ENCODE measurements at regions not wholly inside any gene's neighbourhood (a gene's known extent, or its start where the extent isn't known, plus 50 kb on each side); places are given as distances from the start of the nearest gene placed in this dataset.

GRCh38 chr13:65473196-65473595 lies 1756.9 kb downstream of the PCDH9 start:
- BruUV-seq (replicated peaks): no TSS peak
- FAIRE-seq: no peak
- no peaks in the 10 kb centered on the region for H3K9me3 ChIP-seq (ENCODE audit: low read length)
- no peak for ATAC-seq
- no peak overlapping the region for H2AFZ ChIP-seq (ENCODE audit: low read length)
- no peaks in the 10 kb centered on the region for H3K79me2 ChIP-seq (ENCODE audit: insufficient read depth, low read length)
- DNase-seq (ENCODE audit: low spot score): no peak
- 41% methylated on average over 1 of the region's 1 CpG for WGBS (ENCODE audit: low lambda C conversion rate)
- in situ Hi-C loops (cut with HindIII; ENCODE audit: extremely low pct_ligation_motif_present, low pct_unique_long_range_greater_than_20kb) (no loop called here), intact Hi-C loops (cut with micrococcal nuclease; ENCODE audit: unreplicated experiment) (no loop called here)
- no peaks in the 10 kb centered on the region for H3K4me1 ChIP-seq (ENCODE audit: insufficient read depth, low read length)
- no peak overlapping the region for H3K4me2 ChIP-seq (ENCODE audit: low read depth, low read length)
- CTCF ChIA-PET (ENCODE audit: low intra/inter-chr PET ratio, low total read pairs): no interaction called here
- TF ChIP-seq, protein P1, sequence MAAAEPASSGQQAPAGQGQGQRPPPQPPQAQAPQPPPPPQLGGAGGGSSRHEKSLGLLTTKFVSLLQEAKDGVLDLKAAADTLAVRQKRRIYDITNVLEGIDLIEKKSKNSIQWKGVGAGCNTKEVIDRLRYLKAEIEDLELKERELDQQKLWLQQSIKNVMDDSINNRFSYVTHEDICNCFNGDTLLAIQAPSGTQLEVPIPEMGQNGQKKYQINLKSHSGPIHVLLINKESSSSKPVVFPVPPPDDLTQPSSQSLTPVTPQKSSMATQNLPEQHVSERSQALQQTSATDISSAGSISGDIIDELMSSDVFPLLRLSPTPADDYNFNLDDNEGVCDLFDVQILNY (CRISPR knock-in tag; conservative IDR thresholded peaks at IDR 0.05): no peak
- no peak for TF ChIP-seq ZNF558 (CRISPR knock-in tag; IDR thresholded peaks at IDR 0.05; ENCODE audit: borderline replicate concordance)
- TF ChIP-seq NFKBIZ (CRISPR knock-in tag; IDR thresholded peaks at IDR 0.05): no peak
- no peak for TF ChIP-seq MTA3 (CRISPR knock-in tag; IDR thresholded peaks at IDR 0.05)
- no peak for TF ChIP-seq ZNF550 (CRISPR knock-in tag; IDR thresholded peaks at IDR 0.05; ENCODE audit: borderline replicate concordance)
- no peak for TF ChIP-seq TRIM24 (CRISPR knock-in tag; IDR thresholded peaks at IDR 0.05)
- no peak for TF ChIP-seq SMARCC2 (IDR thresholded peaks at IDR 0.05)
- TF ChIP-seq ZNF235 (CRISPR knock-in tag; IDR thresholded peaks at IDR 0.05; ENCODE audit: borderline replicate concordance): no peak
- TF ChIP-seq ARNT (IDR thresholded peaks at IDR 0.05): no peak
- H4K20me1 ChIP-seq (ENCODE audit: insufficient read depth, low read length): no peaks in the 10 kb centered on the region; the same call in 1 of the 2 replicates
- no peak overlapping the region for H3K9ac ChIP-seq (ENCODE audit: insufficient read depth, low read depth, low read length)
- no peaks in the 10 kb centered on the region for H3K27me3 ChIP-seq (ENCODE audit: control insufficient read depth in 1 of 2, insufficient read depth in 2 of 2, low read length in 2 of 2)
- POLR2A ChIA-PET: no interaction called here
- H3K36me3 ChIP-seq (replicated peaks in 1 of 2; ENCODE audit: control insufficient read depth in 1 of 2, insufficient read depth in 2 of 2, low read length in 2 of 2): no peaks in the 10 kb centered on the region
- no peak overlapping the region for H3K4me3 ChIP-seq (replicated peaks in 1 of 3; ENCODE audit: insufficient read depth in 1 of 3, low read depth in 2 of 3, low read length in 3 of 3)
- H3K27ac ChIP-seq (ENCODE audit: extremely low read length, insufficient read depth, low read length): no peak overlapping the region

- Histone ChIP-seq H3K9ac (ENCODE audit: insufficient read depth, low read depth, low read length) (no peak overlapping the region), H3K4me2 (ENCODE audit: low read depth, low read length) (no peak overlapping the region), H3K36me3 (replicated peaks in 1 of 2; ENCODE audit: control insufficient read depth in 1 of 2, insufficient read depth in 2 of 2, low read length in 2 of 2) (no peaks in the 10 kb centered on the region), H3K27me3 (ENCODE audit: control insufficient read depth in 1 of 2, insufficient read depth in 2 of 2, low read length in 2 of 2) (no peaks in the 10 kb centered on the region), H3K79me2 (ENCODE audit: insufficient read depth, low read length) (no peaks in the 10 kb centered on the region), H3K9me3 (ENCODE audit: low read length) (no peaks in the 10 kb centered on the region), H3K4me3 (replicated peaks in 1 of 3; ENCODE audit: insufficient read depth in 1 of 3, low read depth in 2 of 3, low read length in 3 of 3) (no peak overlapping the region), H3K4me1 (ENCODE audit: insufficient read depth, low read length) (no peaks in the 10 kb centered on the region), H3K27ac (ENCODE audit: extremely low read length, insufficient read depth, low read length) (no peak overlapping the region), H2AFZ (ENCODE audit: low read length) (no peak overlapping the region), H4K20me1 (ENCODE audit: insufficient read depth, low read length) (no peaks in the 10 kb centered on the region; the same call in 1 of the 2 replicates)
- no TSS peak for BruUV-seq (replicated peaks)
- WGBS (ENCODE audit: low lambda C conversion rate): 1% methylated on average over 2 of the region's 2 CpGs
- FAIRE-seq (no peak), DNase-seq (ENCODE audit: low spot score) (no peak), ATAC-seq (no peak)
- in situ Hi-C loops (cut with HindIII; ENCODE audit: extremely low pct_ligation_motif_present, low pct_unique_long_range_greater_than_20kb) (no loop called here), intact Hi-C loops (cut with micrococcal nuclease; ENCODE audit: unreplicated experiment) (no loop called here)
- ChIA-PET POLR2A (no interaction called here), CTCF (ENCODE audit: low intra/inter-chr PET ratio, low total read pairs) (no interaction called here)
- TF ChIP-seq HNRNPUL1 (IDR thresholded peaks at IDR 0.05; ENCODE audit: low read depth, low read length) (no peak), TGIF2 (CRISPR knock-in tag; IDR thresholded peaks at IDR 0.05) (no peak), NCOA2 (CRISPR knock-in tag; IDR thresholded peaks at IDR 0.05) (no peak), U2AF1 (optimal IDR thresholded peaks at IDR 0.05; ENCODE audit: low read depth, low read length) (no peak), HDAC6 (IDR thresholded peaks at IDR 0.05; ENCODE audit: low read depth, low read length) (no peak), KDM2A (CRISPR knock-in tag; IDR thresholded peaks at IDR 0.05; ENCODE audit: borderline replicate concordance, low read depth) (no peak), ZNF850 (CRISPR knock-in tag; conservative IDR thresholded peaks at IDR 0.05) (no peak), SNRNP70 (IDR thresholded peaks at IDR 0.05; ENCODE audit: low read depth, low read length) (no peak)
- TF ChIP-seq, protein P2, sequence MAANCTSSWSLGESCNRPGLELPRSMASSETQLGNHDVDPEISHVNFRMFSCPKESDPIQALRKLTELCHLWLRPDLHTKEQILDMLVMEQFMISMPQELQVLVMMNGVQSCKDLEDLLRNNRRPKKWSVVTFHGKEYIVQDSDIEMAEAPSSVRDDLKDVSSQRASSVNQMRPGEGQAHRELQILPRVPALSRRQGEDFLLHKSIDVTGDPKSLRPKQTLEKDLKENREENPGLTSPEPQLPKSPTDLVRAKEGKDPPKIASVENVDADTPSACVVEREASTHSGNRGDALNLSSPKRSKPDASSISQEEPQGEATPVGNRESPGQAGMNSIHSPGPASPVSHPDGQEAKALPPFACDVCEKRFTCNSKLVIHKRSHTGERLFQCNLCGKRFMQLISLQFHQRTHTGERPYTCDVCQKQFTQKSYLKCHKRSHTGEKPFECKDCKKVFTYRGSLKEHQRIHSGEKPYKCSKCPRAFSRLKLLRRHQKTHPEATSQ (CRISPR knock-in tag; IDR thresholded peaks at IDR 0.05; ENCODE audit: borderline replicate concordance): no peak
- TF ChIP-seq, protein P3, sequence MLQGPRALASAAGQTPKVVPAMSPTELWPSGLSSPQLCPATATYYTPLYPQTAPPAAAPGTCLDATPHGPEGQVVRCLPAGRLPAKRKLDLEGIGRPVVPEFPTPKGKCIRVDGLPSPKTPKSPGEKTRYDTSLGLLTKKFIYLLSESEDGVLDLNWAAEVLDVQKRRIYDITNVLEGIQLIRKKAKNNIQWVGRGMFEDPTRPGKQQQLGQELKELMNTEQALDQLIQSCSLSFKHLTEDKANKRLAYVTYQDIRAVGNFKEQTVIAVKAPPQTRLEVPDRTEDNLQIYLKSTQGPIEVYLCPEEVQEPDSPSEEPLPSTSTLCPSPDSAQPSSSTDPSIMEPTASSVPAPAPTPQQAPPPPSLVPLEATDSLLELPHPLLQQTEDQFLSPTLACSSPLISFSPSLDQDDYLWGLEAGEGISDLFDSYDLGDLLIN (CRISPR knock-in tag; IDR thresholded peaks at IDR 0.05; ENCODE audit: borderline replicate concordance): no peak
Observed at GRCh38 chr13:65472336-65472735, 1757.8 kb downstream of the PCDH9 start.
